ENCODE measurements at regions not wholly inside any gene's neighbourhood (a gene's known extent, or its start where the extent isn't known, plus 50 kb on each side); places are given as distances from the start of the nearest gene placed in this dataset.
"Not testable (repeated sequence)": the region's sequence is repeated elsewhere in the genome, so short reads cannot be mapped to it uniquely, and the experiment has no call there.

DNA sequence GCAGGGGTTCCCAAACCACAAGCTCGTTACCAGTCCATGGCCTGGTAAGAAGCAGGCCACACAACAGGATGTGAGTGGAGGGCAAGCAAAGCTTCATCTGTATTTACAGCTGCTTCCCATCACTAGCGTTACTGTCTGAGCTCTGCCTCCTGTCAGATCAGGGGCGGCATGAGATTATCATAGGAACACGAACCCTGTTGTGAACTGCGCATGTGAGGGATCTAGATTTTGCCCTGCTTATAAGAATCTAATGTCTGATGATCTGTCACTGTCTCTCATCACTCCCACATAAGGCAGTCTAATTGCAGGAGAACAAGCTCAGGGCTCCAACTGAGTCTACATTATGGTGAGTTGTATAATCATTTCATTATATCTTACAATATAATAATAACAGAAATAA, 677.4 kb upstream of the SLITRK6 start:
- H3K4me3 ChIP-seq (ENCODE audit: low read depth, low read length): no peak overlapping the region
- TF ChIP-seq CTCF (IDR thresholded peaks at IDR 0.05; ENCODE audit: insufficient read depth, low read length): no peak
- DNase-seq (ENCODE audit: low read depth): no peak

DNA sequence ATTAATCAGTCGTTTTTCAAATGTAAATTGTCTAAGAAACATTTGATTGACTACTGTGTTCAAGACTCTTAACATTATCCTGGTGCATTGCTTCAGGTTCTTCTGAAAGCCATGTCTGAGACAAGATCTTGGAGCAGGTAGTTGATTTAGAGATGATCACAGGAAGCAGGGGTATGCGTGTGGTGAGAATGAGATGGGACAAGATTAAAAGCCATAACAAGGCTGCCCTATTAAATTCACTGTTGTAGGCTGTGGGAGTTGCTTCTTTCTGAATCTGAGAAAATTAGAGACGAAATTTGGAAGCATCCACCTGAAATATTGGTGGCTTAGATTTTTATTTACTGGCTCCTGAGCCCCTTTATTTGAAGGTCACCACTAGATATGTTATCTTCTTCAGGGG, 687.4 kb upstream of the SLITRK6 start:
- DNase-seq (ENCODE audit: low read depth): no peak

DNA sequence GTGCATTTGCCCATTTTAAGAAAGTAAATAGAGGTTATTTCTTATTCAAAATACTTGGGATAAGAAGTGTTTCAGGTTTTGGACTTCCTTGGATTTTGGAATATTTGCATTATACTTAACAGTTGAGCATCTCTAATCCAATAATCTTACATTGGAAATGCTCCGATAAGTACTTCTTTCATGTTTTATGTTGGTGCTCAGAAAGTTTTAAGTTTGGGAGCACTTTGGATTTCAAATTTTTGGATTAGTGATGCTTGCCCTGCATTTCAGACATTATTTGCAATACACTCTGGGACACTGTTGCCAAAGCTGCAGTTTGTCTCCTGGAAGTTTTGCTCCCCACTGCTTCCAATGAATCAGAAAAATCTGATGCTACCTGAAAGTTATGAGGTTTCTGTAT, 691.9 kb upstream of the SLITRK6 start:
- TF ChIP-seq CTCF (IDR thresholded peaks at IDR 0.05; ENCODE audit: insufficient read depth, low read length): no peak
- no peak for DNase-seq (ENCODE audit: low read depth)
- no peak overlapping the region for H3K4me3 ChIP-seq (ENCODE audit: low read depth, low read length)

More for the DNA sequence above, 687.4 kb upstream of the SLITRK6 start:
- TF ChIP-seq CTCF (IDR thresholded peaks at IDR 0.05; ENCODE audit: insufficient read depth, low read length): no peak
- H3K4me3 ChIP-seq (ENCODE audit: low read depth, low read length): no peak overlapping the region

DNA sequence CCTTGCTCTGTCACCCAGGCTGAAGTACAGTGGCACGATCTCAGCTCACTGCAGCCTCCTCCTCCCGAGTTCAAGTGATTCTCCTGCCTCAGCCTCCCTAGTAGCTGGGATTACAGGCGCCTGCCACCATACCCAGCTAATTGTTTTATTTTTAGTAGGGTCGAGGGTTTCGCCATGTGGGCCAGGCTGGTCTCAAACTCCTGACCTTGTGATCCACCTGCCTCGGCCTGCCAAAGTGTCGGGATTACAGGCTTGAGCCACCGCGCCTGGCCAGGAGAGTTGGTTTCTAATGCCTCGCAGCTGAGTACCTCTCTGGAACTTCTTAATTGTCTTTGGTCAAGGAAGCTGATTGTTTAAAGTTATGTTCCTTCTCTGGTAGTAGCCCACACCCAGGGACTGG, 702.7 kb upstream of the SLITRK6 start:
- not testable (repeated sequence) for DNase-seq (ENCODE audit: low read depth)

DNA sequence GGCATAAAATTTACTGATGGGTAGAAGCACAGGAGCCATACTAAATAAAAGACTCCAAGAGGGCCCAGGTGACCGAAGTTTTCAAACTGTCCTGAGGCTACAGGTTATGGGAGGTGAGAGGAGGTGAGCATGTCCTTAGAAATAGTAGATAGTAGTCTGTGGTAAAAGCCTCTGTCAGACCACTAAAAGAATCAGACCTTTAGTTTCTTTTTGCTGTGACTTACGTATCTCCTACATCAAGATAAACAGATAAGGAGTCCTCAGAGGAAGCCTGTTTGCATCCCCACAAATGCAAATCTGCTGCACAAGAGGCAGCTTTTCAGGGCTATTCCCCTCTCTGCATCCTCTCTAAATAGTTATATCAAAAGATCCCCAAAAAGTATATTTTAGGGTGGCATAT, 711.6 kb upstream of the SLITRK6 start:
- no peak for TF ChIP-seq CTCF (IDR thresholded peaks at IDR 0.05; ENCODE audit: insufficient read depth, low read length)
- no peak for DNase-seq (ENCODE audit: low read depth)
- no peak overlapping the region for H3K4me3 ChIP-seq (ENCODE audit: low read depth, low read length)

More for the DNA sequence above, 702.7 kb upstream of the SLITRK6 start:
- not testable (repeated sequence) for H3K4me3 ChIP-seq (ENCODE audit: low read depth, low read length)

- no peak for TF ChIP-seq CTCF (IDR thresholded peaks at IDR 0.05; ENCODE audit: insufficient read depth, low read length)
- no peak overlapping the region for H3K4me3 ChIP-seq (ENCODE audit: low read depth, low read length)
- DNase-seq (ENCODE audit: low read depth): no peak
Measured at GRCh38 chr13:86541461-86541860, 742.2 kb upstream of the SLITRK6 start.

GRCh38 chr13:86554066-86554465, 754.8 kb upstream of the SLITRK6 start:
- H3K4me3 ChIP-seq (ENCODE audit: low read depth, low read length): no peak overlapping the region
- no peak for TF ChIP-seq CTCF (IDR thresholded peaks at IDR 0.05; ENCODE audit: insufficient read depth, low read length)
- no peak for DNase-seq (ENCODE audit: low read depth)
